GM12892 (cell line): ENCODE measurements at regions not wholly inside any gene's neighbourhood (a gene's known extent, or its start where the extent isn't known, plus 50 kb on each side); places are given as distances from the start of the nearest gene placed in this dataset.

Experiments
- POLR2A ChIP-seq: IDR thresholded peaks from 2 replicates; pipeline ENCODE4 v1.6.1; 2011; ENCODE audit warnings: low read depth, low read length, control low read depth
- POLR2AphosphoS5 ChIP-seq: IDR thresholded peaks from 2 replicates; pipeline ENCODE4 v1.6.1; 2011; ENCODE audit warnings: low read depth, low read length, control low read depth
- TAF1 ChIP-seq: IDR thresholded peaks from 2 replicates; pipeline ENCODE4 v1.6.1; 2011; ENCODE audit warnings: low read depth, mild to moderate bottlenecking, control low read depth, low read length, borderline replicate concordance

- TF ChIP-seq TAF1 (no peak), POLR2A (no peak), POLR2AphosphoS5 (no peak)
These were observed 133.2 kb upstream of the SVIL start for GRCh38 chr10:29767968-29768367.
